ENCODE measurements at regions not wholly inside any gene's neighbourhood (a gene's known extent, or its start where the extent isn't known, plus 50 kb on each side); places are given as distances from the start of the nearest gene placed in this dataset.

DNA sequence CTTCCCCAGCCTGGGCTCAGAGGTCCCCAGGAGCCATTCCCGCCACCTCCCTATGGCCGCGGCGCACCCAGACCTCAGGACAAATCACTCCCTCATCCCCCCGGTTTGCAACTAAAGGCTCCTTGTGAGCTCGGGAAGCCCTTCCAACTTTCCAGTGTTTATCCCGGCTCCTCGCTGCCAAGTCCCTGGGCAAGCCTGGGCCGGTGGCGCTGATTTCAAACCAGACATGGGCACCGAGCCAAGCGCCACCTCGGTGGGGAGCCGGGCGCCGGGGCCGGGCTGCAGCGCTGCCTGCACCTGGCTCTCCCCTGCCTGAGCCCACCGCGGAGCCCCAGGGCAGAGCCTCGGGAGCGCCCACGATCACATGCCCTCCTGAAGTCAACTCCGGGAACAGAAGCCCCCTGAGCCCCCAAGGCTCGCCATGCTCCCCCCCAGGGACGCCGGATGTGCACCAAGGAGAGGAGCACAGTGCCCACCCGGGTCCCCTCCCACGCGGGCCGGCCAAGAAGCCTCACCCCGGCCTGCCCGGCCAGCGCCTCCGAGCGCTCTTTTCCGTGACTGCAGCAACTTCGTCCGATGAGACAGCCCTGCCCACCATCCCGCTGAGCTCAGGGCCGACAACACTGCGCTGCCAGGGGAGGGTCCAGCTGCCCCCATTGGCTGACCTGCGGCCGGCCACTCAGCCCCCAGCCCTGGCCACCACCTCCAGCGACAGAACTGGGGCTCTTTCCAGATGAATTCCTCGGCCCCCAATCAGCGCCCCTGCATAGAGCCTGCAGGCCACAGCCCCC, 50.0 kb downstream of the NCOR2 start:
- DNase-seq = peak; percentile 84

GRCh38 chr12:124516850-124517249, 50.6 kb downstream of the NCOR2 start:
- no peak for DNase-seq

DNA sequence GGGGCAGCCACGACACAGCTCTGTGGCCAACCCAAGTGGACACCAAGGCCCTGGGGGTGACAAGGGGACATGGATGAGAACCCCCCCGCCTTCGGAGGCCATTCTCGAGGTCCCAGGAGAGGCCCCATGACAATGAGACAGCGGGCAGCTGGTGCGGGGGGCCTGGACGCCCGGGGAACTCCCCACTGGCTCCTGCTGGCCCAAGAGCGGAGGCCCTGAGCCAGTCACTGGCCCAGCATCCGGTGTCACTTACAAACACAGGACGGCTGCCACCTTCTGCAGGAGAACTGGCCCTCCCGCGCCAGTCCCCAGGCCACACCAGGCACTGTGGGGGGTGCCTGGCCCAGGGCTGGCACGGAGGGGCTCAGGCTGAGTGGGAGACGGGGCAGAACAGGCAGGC, 51.4 kb downstream of the NCOR2 start:
- no peak for DNase-seq

GRCh38 chr12:124514996-124515932, 52.1 kb downstream of the NCOR2 start:
- no peak for DNase-seq

DNA sequence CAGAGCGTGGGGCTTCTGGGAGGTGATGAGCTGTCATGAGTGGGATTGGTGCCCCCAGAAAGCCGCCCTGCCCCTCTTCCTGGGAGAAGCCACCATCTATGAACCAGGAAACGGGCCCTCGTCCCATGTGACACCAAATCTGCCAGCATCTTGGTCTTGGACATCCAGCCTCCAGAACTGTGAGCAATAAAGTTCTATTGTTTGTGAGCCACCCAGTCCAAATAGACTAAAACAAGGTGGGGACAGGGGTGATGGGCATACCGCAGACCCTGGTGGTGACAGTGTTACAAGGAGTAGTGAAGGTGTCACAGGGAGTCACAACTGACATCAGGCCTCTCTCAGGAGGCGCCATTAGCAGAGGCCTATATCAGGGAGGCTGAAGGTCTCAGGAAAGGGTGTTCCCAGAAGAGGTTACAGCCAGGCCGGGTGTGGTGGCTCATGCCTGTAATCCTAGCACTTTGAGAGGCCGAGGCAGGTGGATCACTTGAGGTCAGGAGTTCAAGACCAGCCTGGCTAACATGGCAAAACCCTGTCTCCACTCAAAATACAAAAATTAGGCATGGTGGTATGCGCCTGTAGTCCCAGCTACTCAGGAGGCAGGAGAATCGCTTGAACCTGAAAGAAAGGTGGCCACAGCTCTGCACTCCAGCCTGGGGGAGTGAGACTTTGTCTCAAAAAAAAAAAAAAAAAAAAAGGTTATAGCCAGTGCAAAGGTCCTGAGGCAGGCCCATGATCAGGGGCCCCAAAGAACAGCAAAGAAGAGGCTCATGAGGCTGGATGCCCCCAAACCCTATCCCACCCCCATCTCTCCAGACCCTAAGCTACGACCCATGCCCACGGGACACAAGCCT, 53.0 kb downstream of the NCOR2 start:
- DNase-seq = no peak

GRCh38 chr12:124513297-124513867, 54.0 kb downstream of the NCOR2 start:
- no peak for DNase-seq

DNA sequence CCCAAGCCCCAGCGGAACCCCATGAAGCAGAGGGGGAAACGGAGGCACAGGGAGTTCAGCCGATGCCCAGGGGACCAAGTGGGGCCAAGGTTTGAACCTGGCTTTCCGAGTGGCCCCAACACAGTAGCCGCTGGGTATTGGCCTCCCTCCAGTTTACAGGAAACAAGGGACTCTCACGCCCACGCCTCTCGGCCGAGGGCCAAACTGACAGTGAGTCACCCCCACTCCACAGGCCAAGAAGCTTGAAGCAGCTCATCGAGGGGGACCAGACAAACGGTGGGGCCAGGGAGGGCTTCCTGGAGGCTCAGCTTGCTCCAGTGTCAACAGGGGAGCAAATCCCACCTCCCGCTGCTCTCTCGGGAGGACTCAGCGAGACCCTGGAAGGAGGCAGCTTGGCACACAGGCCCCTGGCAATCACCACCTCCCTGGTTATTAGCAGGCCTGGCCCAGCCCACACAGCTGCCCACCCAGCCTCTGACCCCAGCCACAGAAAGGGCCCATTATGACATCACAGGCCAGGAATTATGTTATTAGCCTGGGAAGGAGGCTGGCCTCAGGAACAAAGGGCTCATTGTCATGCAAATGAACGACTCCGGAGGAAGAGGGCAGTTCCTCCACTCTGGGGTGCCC, 54.6 kb downstream of the NCOR2 start:
- peak; percentile 42 for DNase-seq

GRCh38 chr12:124511259-124511985, 56.0 kb downstream of the NCOR2 start:
- DNase-seq = no peak

GRCh38 chr12:124510301-124510970, 57.0 kb downstream of the NCOR2 start:
- DNase-seq = no peak

DNA sequence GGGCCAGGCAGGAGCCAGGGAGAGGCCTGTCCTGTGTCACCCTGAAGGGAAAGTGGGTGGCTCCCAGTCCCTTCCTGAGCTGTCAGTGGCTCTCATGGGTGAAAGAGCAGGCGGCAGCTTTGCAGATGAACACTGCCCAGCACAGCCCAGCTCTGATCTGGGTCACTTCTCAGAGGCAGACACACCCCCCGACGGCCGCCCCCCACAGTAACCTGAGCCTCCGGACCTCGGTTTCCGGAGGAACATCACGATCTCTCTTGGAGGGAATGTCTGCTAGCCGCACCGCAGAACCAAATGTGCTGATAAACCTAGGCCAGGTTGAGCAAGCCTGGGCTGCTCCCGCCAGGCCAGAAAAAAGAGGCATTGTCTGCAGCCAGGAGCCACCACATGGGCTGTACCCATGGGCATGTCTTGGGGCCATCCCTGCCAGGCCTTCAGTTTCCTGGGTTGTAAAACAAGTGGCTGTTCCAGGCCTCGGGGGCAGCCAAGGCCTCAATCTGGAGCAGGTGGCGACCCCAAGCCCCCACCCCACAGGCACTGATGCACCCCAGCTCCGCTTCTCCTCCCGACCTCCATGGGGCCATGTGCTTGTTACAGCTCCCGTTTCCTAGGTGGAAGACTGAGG, 57.6 kb downstream of the NCOR2 start:
- no peak for DNase-seq

DNA sequence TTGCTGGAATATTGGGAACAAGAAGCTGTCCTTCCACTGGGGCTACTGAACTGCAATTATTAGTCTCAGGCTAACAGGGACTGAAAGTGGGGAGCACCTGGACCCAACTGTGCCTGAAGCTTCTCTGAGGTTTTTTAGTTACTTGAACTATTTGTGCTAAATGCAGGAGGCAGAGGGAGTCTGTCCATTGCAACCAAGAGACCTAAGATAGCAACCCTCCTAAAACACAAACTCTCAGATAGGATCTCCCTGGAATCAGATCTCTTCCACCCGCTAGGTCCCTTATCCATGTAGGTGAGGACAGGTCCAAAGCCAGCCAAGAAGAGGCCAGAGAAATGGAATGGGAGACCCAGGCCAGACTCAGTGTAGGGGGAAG, 58.1 kb downstream of the NCOR2 start:
- DNase-seq = no peak

DNA sequence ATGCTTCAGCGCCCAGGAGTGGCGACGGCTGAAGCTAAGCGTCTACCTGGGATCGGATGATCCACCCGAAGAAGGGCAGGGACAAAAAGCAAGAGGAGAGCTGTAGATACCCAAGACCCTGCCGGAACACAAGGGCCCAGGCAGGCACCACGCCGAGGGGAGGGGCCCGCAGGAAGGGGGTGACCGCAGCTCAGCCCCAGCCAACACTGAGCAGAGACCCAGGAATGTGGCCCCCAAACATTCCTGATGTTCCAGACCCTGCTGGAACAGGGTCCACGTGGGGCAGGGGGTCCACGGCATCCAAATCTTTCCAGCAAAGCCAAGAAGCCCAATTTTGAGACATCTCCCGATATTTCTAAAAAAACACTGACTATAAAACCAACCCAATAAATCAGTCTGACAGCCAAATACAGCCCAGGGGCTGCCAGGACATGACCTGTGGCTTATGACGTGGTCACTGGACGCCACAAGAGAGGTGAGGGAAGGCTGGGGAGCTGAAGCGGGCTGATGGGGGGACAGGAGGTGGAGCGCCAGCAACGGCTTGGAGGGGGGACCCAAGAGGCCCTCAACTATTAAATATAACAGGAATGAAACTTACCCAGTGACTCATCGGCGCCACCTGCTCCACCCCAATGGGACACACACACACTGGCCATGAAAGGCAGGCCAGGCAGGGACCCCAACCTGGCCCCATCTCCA, 58.9 kb downstream of the NCOR2 start:
- DNase-seq = no peak

DNA sequence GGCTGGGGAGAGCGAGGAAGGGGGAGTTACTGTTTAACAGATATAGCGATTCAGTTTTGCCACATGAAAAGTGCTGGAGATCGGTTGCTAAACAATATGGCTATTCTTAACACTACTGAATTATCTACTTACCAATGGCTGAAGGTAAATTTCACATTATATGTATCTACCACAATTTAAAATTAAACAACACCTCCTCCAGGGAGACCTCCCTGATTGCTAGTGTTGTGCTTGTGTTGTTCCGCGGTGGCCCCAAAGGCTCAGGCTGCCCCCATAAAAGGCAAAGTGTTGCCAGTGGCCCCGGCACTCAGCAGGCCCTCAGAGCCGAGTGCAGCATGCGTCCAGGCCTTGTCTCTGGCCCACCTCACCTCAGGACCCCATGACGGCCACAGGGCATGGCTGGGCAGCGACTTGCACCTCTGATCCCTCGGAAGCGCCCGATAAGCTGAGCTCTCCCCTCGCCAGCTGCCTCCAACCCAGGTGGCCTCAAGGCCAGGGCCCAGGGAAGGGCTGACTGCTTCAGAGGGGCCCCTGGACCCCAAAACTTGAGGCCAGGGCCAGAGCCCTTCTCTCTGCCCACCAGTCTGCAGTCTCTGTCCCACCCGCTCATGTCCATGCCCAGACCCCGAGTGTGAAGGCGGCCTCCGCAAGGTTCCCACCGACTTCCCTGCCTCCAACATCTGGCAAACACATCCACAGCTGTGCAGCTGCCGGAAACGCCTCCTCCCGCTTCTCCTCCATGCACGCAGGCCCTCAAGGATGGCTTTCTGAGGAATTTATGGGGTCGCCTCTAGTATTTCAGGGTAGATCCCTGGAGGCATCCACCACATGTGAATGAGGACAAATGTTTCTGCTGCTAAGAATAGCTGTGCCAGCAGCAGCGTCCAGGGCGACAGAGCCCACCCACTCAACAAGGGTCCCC, 60.0 kb downstream of the NCOR2 start:
- DNase-seq = no peak

GRCh38 chr12:124506832-124507153, 60.6 kb downstream of the NCOR2 start:
- no peak for DNase-seq

GRCh38 chr12:124506145-124506831, 61.1 kb downstream of the NCOR2 start:
- DNase-seq = peak; percentile 69

GRCh38 chr12:124505001-124505818, 62.2 kb downstream of the NCOR2 start:
- DNase-seq = no peak

Data from NCI-H748 treated with DMSO at 0.1 percent for 48 hours (cell line).